Ovary (tissue), 3 donors: ENCODE measurements at regions not wholly inside any gene's neighbourhood (a gene's known extent, or its start where the extent isn't known, plus 50 kb on each side); places are given as distances from the start of the nearest gene placed in this dataset.

Source experiments
- EP300 ChIP-seq: sonication (generic); formaldehyde crosslinking; IDR thresholded peaks from one replicate; pipeline ENCODE4 v1.6.1; 2017; ENCODE audit warnings: antibody characterized with exemption
- POLR2A ChIP-seq: fragments of 450-650 bp; IDR thresholded peaks from one replicate; pipeline ENCODE4 v1.6.1; 2017; ENCODE audit warnings: antibody characterized with exemption, mild to moderate bottlenecking, moderate library complexity
- TF ChIP-seq, protein P1 (sequence below), 3 donors: fragments of 450-650 bp in 2 of 3; fragments of 200-600 bp in 1 of 3; IDR thresholded peaks; one replicate each; pipeline versions ENCODE4 v1.5.1 to v1.8.0; 2016 to 2022; ENCODE audit warnings: antibody characterized with exemption in 3 of 3, mild to moderate bottlenecking in 1 of 3
- donor health status: DM: no; HTN: no; CAD: no.

DNA sequence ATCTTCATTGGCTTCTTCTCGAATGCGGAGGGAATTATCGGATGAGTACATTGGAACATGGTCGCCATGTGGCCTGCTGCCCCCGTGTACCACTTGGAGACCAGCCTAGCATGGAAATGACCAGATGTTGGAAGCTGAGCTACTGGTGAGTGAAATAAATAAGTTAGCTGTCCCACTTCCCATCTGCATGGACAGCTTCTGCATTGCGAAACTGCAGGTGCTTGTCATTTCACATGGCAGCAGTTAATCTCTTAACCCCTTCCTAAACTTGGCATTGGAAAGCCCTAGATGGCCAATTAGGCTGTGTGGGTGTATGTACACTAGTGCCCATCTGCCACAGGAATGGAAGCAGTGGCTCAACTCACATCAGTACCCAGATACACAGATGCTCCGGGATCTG is 246.6 kb upstream of the IL12B start:
- TF ChIP-seq, protein P1, sequence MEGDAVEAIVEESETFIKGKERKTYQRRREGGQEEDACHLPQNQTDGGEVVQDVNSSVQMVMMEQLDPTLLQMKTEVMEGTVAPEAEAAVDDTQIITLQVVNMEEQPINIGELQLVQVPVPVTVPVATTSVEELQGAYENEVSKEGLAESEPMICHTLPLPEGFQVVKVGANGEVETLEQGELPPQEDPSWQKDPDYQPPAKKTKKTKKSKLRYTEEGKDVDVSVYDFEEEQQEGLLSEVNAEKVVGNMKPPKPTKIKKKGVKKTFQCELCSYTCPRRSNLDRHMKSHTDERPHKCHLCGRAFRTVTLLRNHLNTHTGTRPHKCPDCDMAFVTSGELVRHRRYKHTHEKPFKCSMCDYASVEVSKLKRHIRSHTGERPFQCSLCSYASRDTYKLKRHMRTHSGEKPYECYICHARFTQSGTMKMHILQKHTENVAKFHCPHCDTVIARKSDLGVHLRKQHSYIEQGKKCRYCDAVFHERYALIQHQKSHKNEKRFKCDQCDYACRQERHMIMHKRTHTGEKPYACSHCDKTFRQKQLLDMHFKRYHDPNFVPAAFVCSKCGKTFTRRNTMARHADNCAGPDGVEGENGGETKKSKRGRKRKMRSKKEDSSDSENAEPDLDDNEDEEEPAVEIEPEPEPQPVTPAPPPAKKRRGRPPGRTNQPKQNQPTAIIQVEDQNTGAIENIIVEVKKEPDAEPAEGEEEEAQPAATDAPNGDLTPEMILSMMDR (IDR thresholded peaks at IDR 0.05): no peak
- no peak for TF ChIP-seq POLR2A
- no peak for TF ChIP-seq EP300
